ENCODE measurements at regions not wholly inside any gene's neighbourhood (a gene's known extent, or its start where the extent isn't known, plus 50 kb on each side); places are given as distances from the start of the nearest gene placed in this dataset.

DNA sequence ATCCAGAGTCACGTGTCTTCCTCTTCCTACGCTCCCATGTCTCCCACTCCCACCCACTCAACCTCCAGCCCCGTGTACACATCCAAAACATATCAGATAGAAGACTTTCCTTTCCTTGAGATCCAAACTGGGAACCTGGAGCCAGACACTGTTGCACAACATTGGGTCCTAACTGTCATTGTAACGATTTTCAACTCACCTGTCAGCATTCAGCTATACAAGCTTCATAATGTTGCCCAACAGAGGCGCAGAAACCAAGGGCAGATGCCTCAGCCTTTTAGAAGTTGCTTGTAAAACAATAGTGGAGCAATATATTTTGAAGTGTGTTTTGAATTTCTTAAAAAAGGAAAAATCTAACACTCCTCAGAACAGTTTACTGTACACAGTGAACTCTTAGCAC is 84.9 kb upstream of the GLIS3 start:
- FAIRE-seq = no peak
- DNase-seq (ENCODE audit: low spot score) = no peak

DNA sequence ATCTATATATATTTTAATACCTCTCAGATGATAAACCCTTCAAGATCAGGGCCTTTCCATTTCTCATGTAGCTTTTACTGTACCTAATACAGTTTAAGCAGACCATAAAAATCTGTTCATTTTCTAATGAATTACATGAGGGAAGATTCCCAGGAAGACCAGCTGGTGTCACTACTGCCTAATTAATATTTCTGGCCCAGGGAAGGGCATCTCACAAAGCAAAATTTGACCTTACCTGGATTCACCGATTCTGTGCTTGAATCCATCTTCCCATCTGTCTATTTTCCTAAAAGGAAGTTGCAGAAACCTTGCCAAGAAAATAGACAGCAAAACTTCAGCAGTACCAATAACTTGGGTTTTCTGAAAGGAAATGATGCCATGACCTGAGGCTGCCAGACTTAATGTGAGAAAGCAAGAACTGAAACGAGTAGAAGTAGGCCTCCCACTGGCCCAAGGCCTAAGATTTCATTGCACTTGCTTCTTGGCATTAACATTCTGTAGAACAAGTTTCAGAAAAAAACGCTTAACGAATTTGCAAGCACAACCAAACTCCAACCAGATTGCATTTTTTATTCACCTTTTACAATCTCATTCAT is 83.0 kb upstream of the GLIS3 start:
- DNase-seq (ENCODE audit: low spot score) = no peak
- FAIRE-seq = no peak

DNA sequence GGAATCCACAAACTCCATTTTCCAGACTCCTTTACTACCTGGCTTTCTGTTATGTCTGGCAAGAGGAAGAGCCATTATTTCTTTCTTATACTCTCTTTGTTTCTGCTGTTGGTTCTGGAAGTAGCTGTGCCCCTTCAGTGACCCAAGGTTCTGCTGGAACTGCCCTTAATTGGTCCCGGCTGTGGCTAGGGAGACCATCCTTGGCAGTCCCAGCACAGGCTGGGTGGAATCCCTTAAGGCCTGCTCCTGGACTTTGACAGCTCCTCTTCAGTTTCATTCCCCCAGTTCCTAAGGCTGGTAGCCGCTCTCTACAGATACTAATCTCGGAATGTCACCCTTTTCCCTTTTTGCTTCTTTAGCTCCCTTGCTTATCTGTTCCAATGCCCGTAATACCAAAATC is 81.9 kb upstream of the GLIS3 start:
- FAIRE-seq (no peak), DNase-seq (ENCODE audit: low spot score) (no peak)

DNA sequence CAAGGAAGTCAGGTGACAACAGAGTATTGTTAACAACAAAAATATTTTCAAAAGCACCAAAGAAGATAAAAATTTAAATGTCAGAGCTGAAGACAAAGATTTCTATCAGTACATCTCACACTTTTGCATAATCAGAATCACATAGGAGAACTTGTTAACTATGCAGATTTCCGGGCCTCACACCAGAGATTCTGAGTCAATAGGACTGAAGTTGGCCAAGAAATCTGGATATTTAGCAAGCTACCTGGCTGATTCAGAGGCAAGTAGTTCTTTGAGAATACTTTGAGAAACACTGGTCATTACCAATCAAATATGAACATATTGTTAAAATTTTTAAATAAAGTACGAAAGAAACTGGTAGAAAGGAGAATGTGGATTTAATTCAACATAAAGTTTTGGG is 80.5 kb upstream of the GLIS3 start:
- no peak for FAIRE-seq
- DNase-seq (ENCODE audit: low spot score) = no peak

DNA sequence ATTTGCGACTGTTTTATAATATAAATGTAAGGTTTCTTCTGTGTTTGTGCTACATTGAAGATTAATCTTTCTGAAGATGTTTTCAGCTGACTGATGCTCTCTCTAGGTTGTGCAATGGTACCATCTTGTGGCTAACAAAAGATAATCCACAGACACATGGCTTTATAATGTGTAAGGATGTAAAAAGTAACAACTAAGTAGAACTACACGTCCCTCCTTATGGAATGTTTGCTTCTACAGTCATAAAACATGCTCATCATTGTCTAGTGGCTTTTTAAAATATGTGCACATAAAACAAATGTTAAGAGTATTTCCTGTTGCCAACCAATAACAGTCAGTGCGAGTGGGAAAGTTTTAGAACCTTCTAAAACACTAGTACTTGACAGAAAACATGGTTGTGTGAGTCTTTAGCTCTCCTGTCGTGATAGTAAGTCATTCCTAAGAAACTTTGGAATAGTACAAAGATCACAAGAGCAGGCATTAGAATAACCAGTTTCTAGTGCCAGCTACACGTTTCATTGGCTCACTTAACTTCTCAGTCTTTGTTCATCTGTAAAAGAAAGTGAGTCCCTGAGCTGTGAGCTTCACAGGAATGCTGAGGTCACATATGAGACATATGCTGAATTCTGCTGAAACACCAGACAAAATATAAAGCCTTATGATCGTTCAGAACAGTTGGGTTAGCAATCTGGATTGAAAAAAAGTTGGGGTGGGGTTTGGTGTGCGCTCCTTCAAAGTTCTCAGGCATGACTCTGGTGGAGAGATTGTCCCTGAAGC is 75.7 kb upstream of the GLIS3 start:
- DNase-seq (ENCODE audit: low spot score) = peak; percentile 37
- peak; percentile 55 for FAIRE-seq

DNA sequence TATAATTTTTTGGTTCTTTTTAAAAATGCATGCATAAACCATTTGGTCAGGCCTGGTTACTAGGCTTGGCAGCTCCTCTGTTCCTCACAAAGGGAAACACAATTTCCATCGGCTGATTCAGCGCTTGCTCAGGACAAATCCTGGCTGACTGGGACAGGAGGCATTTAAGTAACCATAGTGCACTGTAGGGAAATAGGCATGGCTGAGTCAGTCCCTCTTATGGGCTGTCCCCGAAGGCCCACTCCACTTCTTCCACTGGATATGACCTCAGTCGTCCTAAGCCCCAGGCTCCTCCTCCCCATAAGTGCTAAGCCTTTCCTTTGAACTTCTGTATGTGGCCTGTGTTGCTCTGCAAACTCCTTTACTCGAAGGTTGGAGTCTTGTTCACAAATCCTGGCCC is 71.2 kb upstream of the GLIS3 start:
- DNase-seq (ENCODE audit: low spot score) = peak; percentile 81
- peak; percentile 52 for FAIRE-seq

DNA sequence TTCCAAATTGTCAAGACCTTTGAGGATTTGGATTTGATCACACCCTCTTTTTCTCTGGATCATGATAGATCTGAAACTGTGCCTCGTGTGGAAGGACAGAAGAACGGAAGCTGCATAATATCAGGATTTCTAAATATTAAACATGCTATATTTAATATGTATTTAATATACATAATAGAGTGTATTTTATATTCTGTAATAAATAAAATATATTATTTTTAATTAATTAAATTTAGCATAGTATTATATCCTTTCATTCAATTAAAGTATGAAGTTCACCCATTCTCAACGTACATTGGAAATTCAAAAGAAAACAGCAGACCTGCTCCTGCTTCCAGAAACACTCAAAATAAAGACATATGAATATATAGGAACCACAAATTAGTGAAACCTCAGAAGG is 70.6 kb upstream of the GLIS3 start:
- DNase-seq (ENCODE audit: low spot score) (no peak), FAIRE-seq (no peak)

DNA sequence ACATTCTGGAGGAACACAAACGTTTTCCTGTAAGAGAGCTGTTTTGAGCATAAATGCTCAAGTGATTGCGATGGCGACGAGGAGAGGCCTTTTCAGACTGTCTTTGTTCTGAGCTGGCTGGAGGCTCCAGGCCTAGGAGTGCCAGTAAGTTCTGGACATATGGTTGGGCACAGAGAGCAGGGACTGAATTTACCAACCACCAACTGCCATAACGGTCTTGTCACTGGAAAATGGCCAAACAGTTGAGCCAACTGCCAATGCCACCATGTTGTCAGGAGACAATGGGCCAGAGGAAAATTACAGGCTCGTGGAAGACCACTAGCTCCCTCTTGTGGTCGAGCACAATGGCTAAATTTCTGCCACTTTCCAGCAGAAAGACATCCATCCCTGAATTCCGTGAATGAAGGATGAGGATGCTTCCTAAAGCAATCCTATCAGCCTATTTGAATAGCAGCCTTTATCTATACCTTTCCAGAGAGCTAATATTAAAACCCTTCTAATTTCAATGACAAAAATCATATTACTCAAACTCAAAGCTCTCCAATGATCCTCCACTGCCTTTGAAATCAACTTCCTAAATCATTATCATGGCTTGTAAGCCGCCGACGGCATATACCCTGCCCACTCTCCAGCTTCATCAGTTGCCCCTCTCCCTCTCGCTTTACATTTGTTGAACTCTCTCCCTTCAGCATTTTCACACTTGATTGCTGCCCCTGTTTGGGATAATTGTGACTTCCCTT is 66.9 kb upstream of the GLIS3 start:
- peak; percentile 46 for DNase-seq (ENCODE audit: low spot score)
- FAIRE-seq = no peak

DNA sequence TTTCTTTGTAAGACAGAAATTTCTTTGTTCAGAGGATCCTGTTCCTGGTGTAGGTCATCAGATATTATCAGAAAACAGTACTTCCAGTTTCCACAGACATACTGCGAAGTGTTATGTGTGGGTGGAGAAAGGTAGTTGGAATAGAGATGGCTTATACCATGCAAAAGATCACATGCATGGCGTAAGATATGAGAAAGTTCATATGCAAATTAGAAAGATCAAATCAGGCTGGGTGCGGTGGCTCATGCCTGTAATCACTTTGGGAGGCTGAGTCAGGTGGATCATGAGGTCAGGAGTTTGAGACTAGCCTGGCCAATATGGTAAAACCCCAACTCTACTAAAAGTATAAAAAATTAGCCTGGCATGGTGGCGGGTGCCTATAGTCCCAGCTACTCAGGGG is 65.2 kb upstream of the GLIS3 start:
- no peak for FAIRE-seq

DNA sequence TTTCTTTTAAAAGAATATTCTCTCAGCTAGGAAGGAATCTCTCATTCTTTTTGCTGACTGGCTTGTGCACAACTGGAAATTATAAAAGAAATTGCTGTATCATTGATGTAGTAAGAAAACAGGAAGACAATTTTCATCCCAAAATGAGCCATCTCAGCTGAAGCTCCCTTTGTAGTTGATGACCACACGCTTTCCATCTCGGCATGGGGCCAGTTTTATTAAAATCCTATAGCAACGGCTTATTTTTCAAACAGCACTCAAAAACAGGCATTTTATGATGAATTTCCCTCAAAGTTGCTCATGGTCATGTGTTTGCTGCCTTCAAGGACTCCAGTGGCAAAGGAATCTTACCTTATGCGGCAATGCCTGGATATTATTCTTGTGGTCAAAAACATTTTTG is 62.4 kb upstream of the GLIS3 start:
- DNase-seq (ENCODE audit: low spot score) (no peak), FAIRE-seq (no peak)

More for the DNA sequence above, 65.2 kb upstream of the GLIS3 start:
- DNase-seq (ENCODE audit: low spot score) = no peak

DNA sequence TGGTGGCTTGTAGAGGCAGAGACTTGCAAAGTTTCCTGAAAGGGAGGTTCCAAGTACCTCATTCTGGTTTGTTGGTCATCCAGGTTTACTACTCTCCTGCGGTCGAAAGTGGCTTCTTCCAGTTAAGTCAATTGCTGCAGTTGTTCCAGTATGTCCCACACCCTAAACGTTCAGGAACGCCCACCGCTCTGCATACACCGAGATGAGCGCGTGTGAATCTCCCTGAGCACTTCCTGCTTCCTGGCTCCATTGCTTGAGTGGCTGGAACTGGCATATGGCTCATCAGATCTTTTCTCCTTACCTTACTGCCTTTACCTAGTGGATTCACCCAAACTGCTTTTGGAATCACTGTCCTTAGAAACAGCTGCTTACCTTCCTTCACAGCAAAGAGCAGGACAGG is 59.1 kb upstream of the GLIS3 start:
- DNase-seq (ENCODE audit: low spot score) = no peak
- no peak for FAIRE-seq

DNA sequence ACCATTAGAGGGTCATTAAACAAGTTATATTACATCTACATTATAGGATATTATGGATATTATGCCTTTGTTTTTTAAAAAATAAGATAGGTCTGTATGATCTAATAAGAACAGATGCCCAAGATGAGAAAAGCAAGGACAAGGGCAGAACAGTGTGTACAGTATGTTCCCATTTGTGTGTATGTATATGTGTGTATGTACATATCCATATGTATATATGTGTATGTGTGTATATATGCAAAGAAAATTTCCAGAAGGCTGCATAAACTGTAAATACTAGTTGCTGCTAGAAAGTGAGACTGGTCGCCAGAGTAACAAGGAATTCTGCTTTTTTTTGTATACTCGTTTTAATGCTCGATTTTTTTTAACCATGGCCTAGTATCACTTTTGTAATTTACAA is 58.1 kb upstream of the GLIS3 start:
- DNase-seq (ENCODE audit: low spot score) (no peak), FAIRE-seq (no peak)

DNA sequence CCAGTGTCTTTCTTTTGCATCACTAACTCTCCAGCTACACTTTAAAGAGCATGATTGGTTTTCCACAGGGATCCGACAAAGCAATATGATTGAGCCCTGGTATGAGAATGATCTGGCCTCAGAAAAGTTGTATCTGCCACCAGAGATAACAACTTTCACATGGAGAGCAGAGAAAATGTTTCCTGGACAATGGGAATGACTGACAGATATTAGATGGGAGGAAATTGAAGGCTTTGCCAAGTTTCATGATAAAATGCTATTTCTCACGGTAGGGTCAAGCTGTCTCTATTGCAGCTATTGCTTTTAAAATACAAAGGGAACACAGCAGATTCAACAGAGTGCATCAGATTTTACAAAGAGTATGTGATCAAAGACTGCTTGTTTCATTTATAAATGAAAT is 56.4 kb upstream of the GLIS3 start:
- FAIRE-seq = no peak
- DNase-seq (ENCODE audit: low spot score) = no peak

DNA sequence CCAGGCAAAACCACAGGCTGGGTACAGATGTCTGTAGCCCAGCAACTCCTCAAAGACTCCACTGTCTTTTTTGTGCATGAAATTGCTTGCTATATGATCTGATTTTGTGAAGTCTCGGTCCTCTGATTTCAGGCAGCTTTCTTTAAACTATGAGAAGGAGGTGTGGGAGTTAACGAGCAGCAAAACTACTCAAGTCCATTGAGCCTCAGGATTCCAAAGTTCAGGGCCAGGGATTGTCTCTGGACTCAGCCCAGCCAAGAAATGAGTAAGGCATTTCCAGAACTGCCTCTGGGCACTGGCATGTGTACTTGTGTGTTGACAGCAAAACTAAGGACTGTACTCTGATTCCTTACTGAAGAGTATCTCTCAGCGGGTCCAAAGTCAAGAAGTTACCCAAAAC is 53.4 kb upstream of the GLIS3 start:
- FAIRE-seq (no peak), DNase-seq (ENCODE audit: low spot score) (no peak)

DNA sequence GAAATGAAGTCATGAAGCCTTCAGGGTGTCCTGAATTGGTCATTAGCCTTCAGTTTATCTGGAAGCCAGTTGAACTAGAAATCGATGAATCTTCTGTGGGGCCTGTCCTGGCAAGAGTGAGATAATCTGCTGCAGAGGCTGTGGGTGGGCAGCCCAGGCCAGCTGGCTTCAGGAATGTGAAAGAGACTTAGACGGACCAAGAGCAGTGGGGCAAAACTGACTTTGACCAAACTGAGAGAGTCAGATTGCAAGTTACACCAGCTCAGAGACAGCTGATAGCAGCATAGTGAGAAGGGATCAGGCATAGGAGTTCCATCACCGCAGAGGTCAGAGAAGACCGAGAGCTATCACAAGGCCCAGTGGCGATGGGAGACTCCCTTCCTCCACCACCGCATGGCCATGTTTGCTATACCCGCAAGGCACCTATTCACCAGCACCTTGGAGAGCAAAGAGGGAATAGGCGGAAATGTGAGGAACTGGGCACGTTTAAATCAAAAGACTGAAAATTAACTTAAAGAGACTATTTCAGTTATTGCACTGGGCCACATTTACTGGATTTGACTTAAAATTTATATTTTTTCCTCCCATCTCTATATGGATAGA is 50.0 kb upstream of the GLIS3 start:
- no peak for FAIRE-seq
- DNase-seq (ENCODE audit: low spot score) = no peak
